ENCODE measurements at regions not wholly inside any gene's neighbourhood (a gene's known extent, or its start where the extent isn't known, plus 50 kb on each side); places are given as distances from the start of the nearest gene placed in this dataset.

- no peak overlapping the region for H4K8ac ChIP-seq (ENCODE audit: extremely low read depth, insufficient read depth, low read length)
- DNase-seq (ENCODE audit: low read depth in 1 of 2, low spot score in 2 of 2): no peak
- H3K23ac ChIP-seq (ENCODE audit: insufficient read length): no peak overlapping the region
- H4K5ac ChIP-seq (ENCODE audit: insufficient read length, low read depth, low read length): no peak overlapping the region
- H3K9ac ChIP-seq (replicated peaks in 1 of 4; ENCODE audit: extremely low read depth in 1 of 4, low read depth in 3 of 4, low read length in 3 of 4): no peak overlapping the region
- H4K20me1 ChIP-seq (replicated peaks in 1 of 2; ENCODE audit: control insufficient read depth in 1 of 2, insufficient read depth in 2 of 2, low read length in 2 of 2): no peaks in the 10 kb centered on the region
- CTCF ChIA-PET (ENCODE audit: partially characterized antibody): interaction anchor here (0.6 to 1.4 kb wide), 2 partner anchors 11 to 135 kb away, joined by 3 read pairs; no protein-coding TSS in a partner anchor
- H3K4ac ChIP-seq (replicated peaks; ENCODE audit: insufficient read length, low read depth, low read length): no peak overlapping the region
- H3K79me1 ChIP-seq (ENCODE audit: low read depth, low read length): no peaks in the 10 kb centered on the region
- WGBS, 2 experiments (ENCODE audit: extremely low coverage in 1 of 2, insufficient coverage in 1 of 2, insufficient read length in 1 of 2, insufficient replicate concordance in 2 of 2, low coverage in 1 of 2, low lambda C conversion rate in 2 of 2, missing lambda C conversion rate in 1 of 2): 86% methylated on average over 3 of the region's 3 CpGs; no CpG with 5 or more reads in 1 of the 2 experiments
- no peaks in the 10 kb centered on the region for H3K36me3 ChIP-seq (ENCODE audit: control insufficient read depth in 2 of 4, insufficient read depth in 4 of 4, low read length in 3 of 4)
- no peaks in the 10 kb centered on the region for H3K27me3 ChIP-seq (replicated peaks in 1 of 4; ENCODE audit: control insufficient read depth in 3 of 4, extremely low read depth in 1 of 4, insufficient read depth in 3 of 4, low read length in 3 of 4)
- H3K14ac ChIP-seq (ENCODE audit: insufficient read length): no peak overlapping the region
- H2BK15ac ChIP-seq (ENCODE audit: low read length): no peak overlapping the region
- H3K18ac ChIP-seq (ENCODE audit: extremely low read depth, low read length): no peak overlapping the region
- POLR2A ChIA-PET (ENCODE audit: partially characterized antibody): no interaction called here
- H3K4me2 ChIP-seq (ENCODE audit: insufficient read depth in 1 of 2, low read depth in 2 of 2, low read length in 2 of 2): no peak overlapping the region
- H2AFZ ChIP-seq (ENCODE audit: low read length): peak overlapping the region; percentile 8; the same call in 1 of the 2 replicates
- H3K27ac ChIP-seq (ENCODE audit: low read depth, low read length): no peak overlapping the region
- H2BK5ac ChIP-seq (ENCODE audit: low read depth, low read length): no peak overlapping the region
- no peak overlapping the region for H4K91ac ChIP-seq (replicated peaks; ENCODE audit: insufficient read length, low read length)
- no peak for FAIRE-seq
- no peaks in the 10 kb centered on the region for H3K79me2 ChIP-seq (ENCODE audit: control insufficient read depth in 1 of 2, insufficient read depth in 2 of 2, low read length in 2 of 2)
- no peak overlapping the region for H2BK12ac ChIP-seq (ENCODE audit: low read depth, low read length)
- H3K4me3 ChIP-seq (ENCODE audit: extremely low read depth in 1 of 4, insufficient read depth in 2 of 4, low read depth in 3 of 4, low read length in 4 of 4): no peak overlapping the region
- no peak overlapping the region for H2BK20ac ChIP-seq (ENCODE audit: low read length)
- no peak overlapping the region for H2BK120ac ChIP-seq (replicated peaks; ENCODE audit: low read depth, low read length)
- H3K4me1 ChIP-seq (replicated peaks in 1 of 4; ENCODE audit: control insufficient read depth in 3 of 4, insufficient read depth in 4 of 4, low read length in 3 of 4): peaks cover 0 to 2% (median 0%) of the 10 kb centered on the region in 4 experiments; a peak in 1 of 7 replicates
- no peak overlapping the region for H3K56ac ChIP-seq (replicated peaks; ENCODE audit: insufficient read length, low read depth, low read length)
- no peaks in the 10 kb centered on the region for H3K9me3 ChIP-seq (ENCODE audit: insufficient read depth in 2 of 2, low read depth in 1 of 2, low read length in 1 of 2)
- no peak overlapping the region for H2AK5ac ChIP-seq (ENCODE audit: low read depth, low read length)
- H3K23me2 ChIP-seq (ENCODE audit: low read depth, low read length): no peaks in the 10 kb centered on the region
- TF ChIP-seq BCL11A (IDR thresholded peaks at IDR 0.05; ENCODE audit: low read depth in 2 of 2, low read length in 2 of 2) (no peak), SUZ12 (IDR thresholded peaks at IDR 0.05; ENCODE audit: low read length) (no peak), SP2 (IDR thresholded peaks at IDR 0.05; ENCODE audit: low read length) (no peak), CHD2 (IDR thresholded peaks at IDR 0.05; ENCODE audit: low read length) (no peak), RNF2 (IDR thresholded peaks at IDR 0.05; ENCODE audit: borderline replicate concordance, low read depth, low read length, missing control alignments, poor library complexity, severe bottlenecking) (no peak), POLR2AphosphoS5 (IDR thresholded peaks at IDR 0.05; ENCODE audit: low read depth, low read length) (no peak), POU5F1 (IDR thresholded peaks at IDR 0.05; ENCODE audit: low read depth, low read length) (no peak), TCF12 (IDR thresholded peaks at IDR 0.05; ENCODE audit: low read depth, low read length) (no peak), TBP (IDR thresholded peaks at IDR 0.05; ENCODE audit: low read depth, low read length) (no peak), CHD1 (IDR thresholded peaks at IDR 0.05; ENCODE audit: low read depth, low read length) (no peak), FOSL1 (IDR thresholded peaks at IDR 0.05; ENCODE audit: insufficient read depth, low read depth, low read length) (no peak), KDM4A (IDR thresholded peaks at IDR 0.05; ENCODE audit: low read depth, low read length, severe bottlenecking) (no peak), SAP30 (IDR thresholded peaks at IDR 0.05; ENCODE audit: insufficient read depth, insufficient replicate concordance, low read length) (no peak)
These were observed 321.3 kb downstream of the PTEN start for GRCh38 chr10:88184543-88185297.

Data from H1 (cell line).